Kidney (tissue), 13 donors: ENCODE measurements at regions not wholly inside any gene's neighbourhood (a gene's known extent, or its start where the extent isn't known, plus 50 kb on each side); places are given as distances from the start of the nearest gene placed in this dataset.

Source experiments
- DNase-seq, 5 donors: peaks; one replicate each; pipeline ENCODE4 v3.0.0-alpha.2; 2013 to 2020
- FAIRE-seq: peaks from 2 replicates; lab custom pipeline; 2012; peaks lifted over from hg19 to GRCh38; lab: Jason Lieb, UNC
- H3K27ac ChIP-seq, 2 donors: one replicate each; pipeline ENCODE4 v1.7.0; 2013; ENCODE audit warnings: low read depth in 2 of 2, low read length in 2 of 2, inconsistent platforms in 1 of 2
- H3K27me3 ChIP-seq: one replicate; pipeline ENCODE4 v1.7.1; 2013; ENCODE audit warnings: low read length, inconsistent platforms; ENCODE audit not compliant: control insufficient read depth, insufficient read depth
- H3K36me3 ChIP-seq, 3 donors: one replicate each; pipeline versions ENCODE4 v1.7.0 to v1.7.1; 2013; ENCODE audit warnings: low read length in 3 of 3, control low read depth in 1 of 3, inconsistent platforms in 1 of 3; ENCODE audit not compliant: insufficient read depth in 3 of 3, control insufficient read depth in 2 of 3
- H3K4me1 ChIP-seq, 3 donors: one replicate each; pipeline versions ENCODE4 v1.7.0 to v1.7.1; 2013; ENCODE audit warnings: low read length in 3 of 3, inconsistent platforms in 1 of 3, low read depth in 1 of 3; ENCODE audit not compliant: control insufficient read depth in 2 of 3, insufficient read depth in 2 of 3
- H3K4me3 ChIP-seq, 3 donors: one replicate each; pipeline versions ENCODE4 v1.7.0 to v1.8.1; 2013; ENCODE audit warnings: low read length in 3 of 3, control low read depth in 1 of 3, inconsistent platforms in 1 of 3
- H3K9ac ChIP-seq, 3 donors: one replicate each; pipeline versions ENCODE4 v1.7.0 to v1.7.1; 2013; ENCODE audit warnings: low read length in 3 of 3, control low read depth in 1 of 3, inconsistent platforms in 1 of 3
- H3K9me3 ChIP-seq, 3 donors: one replicate each; pipeline versions ENCODE4 v1.7.0 to v1.7.1; 2013; ENCODE audit warnings: low read length in 3 of 3, control low read depth in 1 of 3, inconsistent platforms in 1 of 3; ENCODE audit not compliant: control insufficient read depth in 2 of 3, insufficient read depth in 1 of 3
- intact Hi-C: fragments of 100-400 bp; cut with DNase I; formaldehyde crosslinking; loops from one replicate; pipeline ENCODE4 v1.11.1; 2022
- TF ChIP-seq, protein P1 (sequence below): IDR thresholded peaks from 3 replicates; pipeline ENCODE4 v1.5.1; 2012; ENCODE audit warnings: mild to moderate bottlenecking, moderate library complexity, borderline replicate concordance; ENCODE audit not compliant: insufficient read depth; ENCODE audit errors: extremely low read depth
- donor health status: control.
- donor health status: control.
- donor health status: control.
- donor health status: control.
- donor health status: control.
- donor health status: DM: yes; HTN: yes; CAD: no.
- donor health status: Normal renal cell carcinoma (clear cell type).

GRCh38 chr12:70149013-70149412, 94.2 kb upstream of the CNOT2 start:
- no peaks in the 10 kb centered on the region for H3K4me1 ChIP-seq
- DNase-seq, result peak in 1 of 5 donors; percentile 2
- H3K9ac ChIP-seq, result no peak overlapping the region
- no peak overlapping the region for H3K27ac ChIP-seq
- TF ChIP-seq, protein P1, sequence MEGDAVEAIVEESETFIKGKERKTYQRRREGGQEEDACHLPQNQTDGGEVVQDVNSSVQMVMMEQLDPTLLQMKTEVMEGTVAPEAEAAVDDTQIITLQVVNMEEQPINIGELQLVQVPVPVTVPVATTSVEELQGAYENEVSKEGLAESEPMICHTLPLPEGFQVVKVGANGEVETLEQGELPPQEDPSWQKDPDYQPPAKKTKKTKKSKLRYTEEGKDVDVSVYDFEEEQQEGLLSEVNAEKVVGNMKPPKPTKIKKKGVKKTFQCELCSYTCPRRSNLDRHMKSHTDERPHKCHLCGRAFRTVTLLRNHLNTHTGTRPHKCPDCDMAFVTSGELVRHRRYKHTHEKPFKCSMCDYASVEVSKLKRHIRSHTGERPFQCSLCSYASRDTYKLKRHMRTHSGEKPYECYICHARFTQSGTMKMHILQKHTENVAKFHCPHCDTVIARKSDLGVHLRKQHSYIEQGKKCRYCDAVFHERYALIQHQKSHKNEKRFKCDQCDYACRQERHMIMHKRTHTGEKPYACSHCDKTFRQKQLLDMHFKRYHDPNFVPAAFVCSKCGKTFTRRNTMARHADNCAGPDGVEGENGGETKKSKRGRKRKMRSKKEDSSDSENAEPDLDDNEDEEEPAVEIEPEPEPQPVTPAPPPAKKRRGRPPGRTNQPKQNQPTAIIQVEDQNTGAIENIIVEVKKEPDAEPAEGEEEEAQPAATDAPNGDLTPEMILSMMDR, result no peak
- intact Hi-C loops, result no loop called here
- H3K9me3 ChIP-seq, result peaks cover 0 to 1% (median 0%) of the 10 kb centered on the region in 3 donors
- H3K36me3 ChIP-seq, result no peaks in the 10 kb centered on the region
- no peak overlapping the region for H3K4me3 ChIP-seq
- no peak for FAIRE-seq
- no peaks in the 10 kb centered on the region for H3K27me3 ChIP-seq

GRCh38 chr12:70149665-70150064, 93.6 kb upstream of the CNOT2 start:
- TF ChIP-seq, protein P1, result no peak
- Histone ChIP-seq H3K27ac (no peak overlapping the region), H3K4me1 (no peaks in the 10 kb centered on the region), H3K36me3 (no peaks in the 10 kb centered on the region), H3K27me3 (no peaks in the 10 kb centered on the region), H3K9ac (no peak overlapping the region), H3K4me3 (no peak overlapping the region), H3K9me3 (peaks cover 0 to 6% (median 0%) of the 10 kb centered on the region in 3 donors)
- FAIRE-seq, result no peak
- intact Hi-C loops, result no loop called here
- DNase-seq, result no peak

DNA sequence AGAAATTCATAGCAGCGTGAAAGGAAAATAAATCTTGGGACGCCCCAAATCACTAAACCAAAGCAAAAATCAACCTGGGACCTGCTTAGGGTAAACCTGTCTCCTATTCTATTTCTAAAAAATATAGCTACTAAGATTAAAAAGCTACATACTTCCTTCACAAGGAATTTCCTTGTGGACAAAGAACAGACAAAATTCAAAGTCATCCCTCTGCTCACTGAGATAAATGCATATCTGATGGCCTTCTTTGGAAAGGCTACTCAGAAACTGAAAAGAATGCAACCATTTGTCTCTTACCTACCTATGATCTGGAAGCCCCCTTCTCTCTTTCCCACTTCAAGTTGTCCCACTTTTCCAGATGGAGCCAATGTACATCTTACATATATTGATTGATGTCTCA, 93.0 kb upstream of the CNOT2 start:
- H3K4me3 ChIP-seq, result no peak overlapping the region
- H3K36me3 ChIP-seq, result no peaks in the 10 kb centered on the region
- DNase-seq, result no peak
- no peak for FAIRE-seq
- TF ChIP-seq, protein P1, result no peak
- H3K4me1 ChIP-seq, result no peaks in the 10 kb centered on the region
- H3K9ac ChIP-seq, result no peak overlapping the region
- H3K27me3 ChIP-seq, result no peaks in the 10 kb centered on the region
- intact Hi-C loops, result no loop called here
- peaks cover 0 to 6% (median 0%) of the 10 kb centered on the region in 3 donors for H3K9me3 ChIP-seq
- no peak overlapping the region for H3K27ac ChIP-seq

GRCh38 chr12:70151993-70152392, 91.2 kb upstream of the CNOT2 start:
- DNase-seq (no peak), FAIRE-seq (no peak)
- Histone ChIP-seq H3K4me1 (no peaks in the 10 kb centered on the region), H3K27ac (no peak overlapping the region), H3K9me3 (peaks cover 0 to 6% (median 1%) of the 10 kb centered on the region in 3 donors), H3K4me3 (no peak overlapping the region), H3K36me3 (no peaks in the 10 kb centered on the region), H3K9ac (no peak overlapping the region), H3K27me3 (no peaks in the 10 kb centered on the region)
- TF ChIP-seq, protein P1, result no peak
- intact Hi-C loops, result no loop called here
